GM12878 (cell line): ENCODE measurements at regions not wholly inside any gene's neighbourhood (a gene's known extent, or its start where the extent isn't known, plus 50 kb on each side); places are given as distances from the start of the nearest gene placed in this dataset.

Experiments used
- CTCF ChIP-seq, 3 experiments: IDR thresholded peaks in 2 of 3; conservative IDR thresholded peaks in 1 of 3; 2 replicates each; pipeline ENCODE4 v1.5.1; 2011; ENCODE audit warnings: low read depth in 3 of 3, low read length in 3 of 3, mild to moderate bottlenecking in 3 of 3, control low read depth in 2 of 3, moderate library complexity in 2 of 3, inconsistent platforms in 1 of 3, mixed read lengths in 1 of 3; ENCODE audit not compliant: control insufficient read depth in 2 of 3, insufficient read depth in 1 of 3; ENCODE audit errors: extremely low read depth in 1 of 3
- MTA2 ChIP-seq: fragments of 450-650 bp; IDR thresholded peaks from 2 replicates; pipeline ENCODE4 v1.6.1; 2016; ENCODE audit warnings: low read depth, mild to moderate bottlenecking, moderate library complexity
- POLR2A ChIP-seq: IDR thresholded peaks from 2 replicates; pipeline ENCODE4 v1.6.1; 2011; ENCODE audit warnings: low read depth, mild to moderate bottlenecking, low read length
- REST ChIP-seq: IDR thresholded peaks from 2 replicates; pipeline ENCODE4 v1.6.1; 2012; ENCODE audit warnings: mild to moderate bottlenecking, low read depth, low read length
- SPI1 ChIP-seq: IDR thresholded peaks from 2 replicates; pipeline ENCODE4 v1.6.1; 2011; ENCODE audit warnings: low read depth, mild to moderate bottlenecking, low read length, moderate library complexity, borderline replicate concordance; ENCODE audit not compliant: insufficient read depth
- SREBF1 ChIP-seq: IDR thresholded peaks from 2 replicates; pipeline ENCODE4 v1.6.1; 2012; ENCODE audit warnings: mild to moderate bottlenecking, low read length
- TAF1 ChIP-seq: IDR thresholded peaks from 2 replicates; pipeline ENCODE4 v1.6.1; 2011; ENCODE audit warnings: mild to moderate bottlenecking, low read depth, low read length, borderline replicate concordance

GRCh38 chr2:138444411-138444810 is 57.2 kb upstream of the SPOPL start:
- TF ChIP-seq TAF1, result no peak
- no peak for TF ChIP-seq POLR2A
- TF ChIP-seq MTA2, result no peak
- TF ChIP-seq SPI1, result no peak
- no peak for TF ChIP-seq SREBF1
- TF ChIP-seq REST, result no peak
- TF ChIP-seq CTCF (IDR thresholded peaks at IDR 0.05 in 2 of 3, conservative IDR thresholded peaks at IDR 0.05 in 1 of 3; ENCODE audit: control insufficient read depth in 2 of 3, extremely low read depth in 1 of 3, insufficient read depth in 1 of 3, low read depth in 3 of 3, low read length in 3 of 3), result no peak
